VCaP (cell line): ENCODE measurements at regions not wholly inside any gene's neighbourhood (a gene's known extent, or its start where the extent isn't known, plus 50 kb on each side); places are given as distances from the start of the nearest gene placed in this dataset.

ENCODE experiments used
- H3K27ac ChIP-seq: fragments of 450-650 bp; 2 replicates; pipeline ENCODE4 v1.5.1; 2017
- TF ChIP-seq, protein P1 (sequence below): fragments of 450-650 bp; conservative IDR thresholded peaks from 2 replicates; pipeline ENCODE4 v1.5.1; 2017; ENCODE audit warnings: mild to moderate bottlenecking, moderate library complexity

GRCh38 chr13:53759016-53759415 lies 730.4 kb downstream of the OLFM4 start:
- TF ChIP-seq, protein P1, sequence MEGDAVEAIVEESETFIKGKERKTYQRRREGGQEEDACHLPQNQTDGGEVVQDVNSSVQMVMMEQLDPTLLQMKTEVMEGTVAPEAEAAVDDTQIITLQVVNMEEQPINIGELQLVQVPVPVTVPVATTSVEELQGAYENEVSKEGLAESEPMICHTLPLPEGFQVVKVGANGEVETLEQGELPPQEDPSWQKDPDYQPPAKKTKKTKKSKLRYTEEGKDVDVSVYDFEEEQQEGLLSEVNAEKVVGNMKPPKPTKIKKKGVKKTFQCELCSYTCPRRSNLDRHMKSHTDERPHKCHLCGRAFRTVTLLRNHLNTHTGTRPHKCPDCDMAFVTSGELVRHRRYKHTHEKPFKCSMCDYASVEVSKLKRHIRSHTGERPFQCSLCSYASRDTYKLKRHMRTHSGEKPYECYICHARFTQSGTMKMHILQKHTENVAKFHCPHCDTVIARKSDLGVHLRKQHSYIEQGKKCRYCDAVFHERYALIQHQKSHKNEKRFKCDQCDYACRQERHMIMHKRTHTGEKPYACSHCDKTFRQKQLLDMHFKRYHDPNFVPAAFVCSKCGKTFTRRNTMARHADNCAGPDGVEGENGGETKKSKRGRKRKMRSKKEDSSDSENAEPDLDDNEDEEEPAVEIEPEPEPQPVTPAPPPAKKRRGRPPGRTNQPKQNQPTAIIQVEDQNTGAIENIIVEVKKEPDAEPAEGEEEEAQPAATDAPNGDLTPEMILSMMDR, result no peak
- H3K27ac ChIP-seq, result no peak overlapping the region

DNA sequence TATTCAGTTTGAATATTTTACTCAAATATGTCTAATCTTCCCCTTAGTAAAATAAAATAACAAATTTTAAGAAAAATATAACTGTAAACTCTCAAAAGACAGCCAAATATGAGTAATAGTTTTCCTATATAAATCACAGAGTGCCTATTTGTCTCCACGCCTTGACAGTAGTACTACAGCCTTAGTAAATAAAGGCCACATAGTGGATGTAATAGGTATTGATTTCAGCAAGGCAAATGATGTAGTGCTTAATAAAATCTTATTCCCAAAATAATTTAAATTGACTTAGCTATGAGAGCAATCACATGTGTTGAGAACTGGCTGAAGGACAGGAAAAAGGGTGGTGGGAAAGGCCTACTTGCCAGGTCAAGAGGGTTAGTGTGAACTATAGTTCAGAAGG lies 747.2 kb downstream of the OLFM4 start:
- TF ChIP-seq, protein P1, result peak; percentile 50
- H3K27ac ChIP-seq, result no peak overlapping the region

DNA sequence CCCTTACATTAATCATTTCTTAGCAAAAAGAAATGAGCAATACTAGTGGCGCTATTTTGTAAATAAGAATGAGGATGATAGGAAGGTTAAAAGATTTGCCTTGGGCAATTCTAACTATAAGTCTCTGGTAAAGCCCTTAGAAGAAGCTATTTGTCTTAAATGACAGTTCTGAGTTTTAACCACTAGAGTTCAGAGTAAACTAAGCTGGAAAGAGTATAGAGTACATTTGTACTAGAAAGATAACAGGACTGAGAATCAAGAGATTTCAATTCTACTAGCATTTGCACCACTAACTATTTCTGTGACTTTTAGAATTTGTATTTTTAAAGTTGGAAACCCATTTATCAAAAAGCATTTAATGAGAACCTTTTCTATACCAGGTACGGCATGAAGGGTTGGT lies 750.3 kb downstream of the OLFM4 start:
- no peak overlapping the region for H3K27ac ChIP-seq
- TF ChIP-seq, protein P1, result peak; percentile 72

GRCh38 chr13:53781941-53782340 lies 753.3 kb downstream of the OLFM4 start:
- TF ChIP-seq, protein P1, result no peak
- H3K27ac ChIP-seq, result no peak overlapping the region

GRCh38 chr13:53782488-53782961 lies 753.9 kb downstream of the OLFM4 start:
- TF ChIP-seq, protein P1, result peak; percentile 85
- H3K27ac ChIP-seq, result no peak overlapping the region

- TF ChIP-seq, protein P1, result no peak; the same call in 1 of the 2 replicates
- no peak overlapping the region for H3K27ac ChIP-seq
Observed at GRCh38 chr13:53783471-53783870, 754.9 kb downstream of the OLFM4 start.

DNA sequence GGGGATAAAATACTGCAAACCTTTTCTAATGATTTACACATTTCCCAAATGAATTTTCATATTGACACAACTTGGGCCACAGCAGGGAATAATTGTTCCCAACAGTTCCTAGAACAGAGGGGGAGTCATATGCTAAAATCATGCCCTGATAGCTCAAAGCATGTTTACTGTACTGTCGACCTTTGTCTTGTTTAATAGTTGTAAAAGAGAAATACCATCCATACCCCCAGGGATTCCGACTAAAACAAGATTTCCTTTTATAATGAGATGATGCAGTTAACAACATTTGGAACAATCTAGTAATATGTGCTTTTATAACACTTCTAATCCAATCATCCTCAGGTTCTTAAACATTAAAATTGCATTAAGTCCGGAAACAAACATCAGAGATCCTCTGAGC lies 759.7 kb downstream of the OLFM4 start:
- H3K27ac ChIP-seq, result no peak overlapping the region
- TF ChIP-seq, protein P1, result no peak
